Stimulated activated CD4-positive, alpha-beta T cell treated with anti-CD3 and anti-CD28 coated beads, Interleukin-2, amount 100 ng/mL, for 48 hours (primary cell): ENCODE measurements at regions not wholly inside any gene's neighbourhood (a gene's known extent, or its start where the extent isn't known, plus 50 kb on each side); places are given as distances from the start of the nearest gene placed in this dataset.

Experiments used
- DNase-seq, 2 donors: peaks; one replicate each; pipeline ENCODE4 v3.0.0-alpha.2; 2020

DNA sequence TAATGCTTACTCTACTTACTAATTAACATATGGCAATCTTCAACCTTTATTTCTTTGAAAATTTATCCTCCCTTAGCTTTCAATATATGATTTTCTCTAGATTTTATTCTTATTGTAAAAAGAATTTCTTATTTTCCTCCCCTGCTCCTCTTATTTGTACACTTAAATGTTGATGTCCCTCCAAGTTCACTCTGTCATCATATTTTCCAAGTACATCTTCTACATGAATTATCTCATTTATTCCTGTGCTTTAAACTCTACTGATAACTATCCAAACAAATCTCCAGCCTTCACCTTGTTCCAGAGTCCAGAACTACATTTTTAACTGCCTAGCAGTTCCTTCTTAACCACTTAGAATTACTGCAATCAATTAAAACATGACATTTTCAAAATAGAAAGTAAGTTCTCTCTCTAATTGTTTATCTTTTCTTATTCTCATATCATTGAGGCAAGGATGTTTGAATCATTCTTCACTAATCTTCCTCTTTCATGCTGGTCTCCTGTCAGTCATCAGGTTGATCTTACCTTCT is 261.6 kb upstream of the FAR2 start:
- no peak for DNase-seq

DNA sequence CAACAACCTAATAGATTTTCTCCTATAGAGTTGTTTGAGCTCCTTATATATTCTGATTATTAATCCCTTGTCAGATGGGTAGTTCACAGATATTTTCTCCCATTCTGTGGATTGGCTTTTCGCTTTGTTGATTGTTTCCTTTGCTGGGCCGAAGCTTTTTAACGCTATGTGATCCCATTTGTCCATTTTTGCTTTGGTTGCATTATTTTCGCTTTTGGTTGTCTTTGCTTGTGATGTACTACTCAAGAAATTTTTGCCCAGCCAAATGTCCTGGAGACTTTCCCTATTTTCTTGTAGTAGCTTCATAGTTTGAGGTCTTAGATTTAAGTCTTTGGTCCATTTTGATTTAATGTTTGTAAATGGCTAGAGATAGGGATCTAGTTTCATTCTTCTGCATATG is 258.4 kb upstream of the FAR2 start:
- no peak for DNase-seq

DNA sequence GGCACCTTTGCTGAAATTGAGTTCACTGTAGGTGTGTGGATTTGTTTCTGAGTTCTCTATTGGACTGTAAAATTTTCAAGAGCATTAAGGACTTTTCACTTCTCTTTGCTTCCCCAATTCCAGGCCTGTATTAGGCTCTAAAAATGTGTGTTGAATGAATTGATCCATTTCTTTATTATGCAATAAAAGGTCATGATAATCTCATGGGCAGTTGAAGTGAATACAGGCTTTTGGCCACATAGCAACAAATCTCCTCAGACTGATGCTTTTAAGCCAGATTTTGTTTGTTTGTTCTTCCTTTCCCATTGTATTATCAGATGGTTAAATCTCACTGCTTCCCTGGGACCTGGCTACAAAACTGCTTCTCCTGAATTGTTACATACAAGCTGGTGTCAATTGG is 258.0 kb upstream of the FAR2 start:
- no peak for DNase-seq

GRCh38 chr12:28893365-28893764 is 255.7 kb upstream of the FAR2 start:
- DNase-seq, result no peak

DNA sequence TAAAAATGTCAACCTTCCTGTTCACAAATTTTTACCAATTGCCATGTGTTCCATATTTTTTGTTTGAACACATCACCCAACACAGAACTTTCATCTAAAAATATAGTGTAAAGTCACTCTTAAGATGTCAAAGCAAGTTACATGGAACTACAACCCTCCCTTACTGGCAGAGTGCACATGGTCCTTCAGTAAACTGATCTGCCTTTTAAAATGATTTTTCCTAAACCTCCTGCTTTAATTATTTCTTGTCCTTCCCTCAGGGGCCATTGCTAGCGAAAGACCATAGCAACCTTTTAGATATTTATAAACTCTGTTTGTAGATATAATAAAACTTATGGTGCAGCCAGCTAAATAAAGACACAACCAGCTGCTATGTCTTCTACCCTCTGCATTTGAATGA is 255.2 kb upstream of the FAR2 start:
- DNase-seq, result no peak

DNA sequence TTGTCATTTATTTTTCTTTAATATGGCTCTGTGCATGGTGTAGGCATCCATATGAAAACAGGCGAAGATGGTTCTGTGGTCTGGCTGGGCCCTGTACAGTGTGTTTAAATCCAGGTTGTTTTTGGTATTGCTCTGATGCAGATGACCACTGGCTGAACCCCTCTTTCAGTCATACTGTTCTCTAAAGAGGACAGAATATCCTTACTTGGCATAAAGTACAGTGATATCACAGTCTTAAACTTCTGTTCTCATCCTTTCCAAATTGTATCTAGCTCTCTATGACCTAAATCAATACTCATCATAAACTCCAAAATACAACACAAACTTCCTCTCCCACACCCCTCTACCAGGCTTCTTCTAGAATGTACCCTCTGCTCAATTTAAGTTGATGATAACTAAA is 252.7 kb upstream of the FAR2 start:
- no peak for DNase-seq

DNA sequence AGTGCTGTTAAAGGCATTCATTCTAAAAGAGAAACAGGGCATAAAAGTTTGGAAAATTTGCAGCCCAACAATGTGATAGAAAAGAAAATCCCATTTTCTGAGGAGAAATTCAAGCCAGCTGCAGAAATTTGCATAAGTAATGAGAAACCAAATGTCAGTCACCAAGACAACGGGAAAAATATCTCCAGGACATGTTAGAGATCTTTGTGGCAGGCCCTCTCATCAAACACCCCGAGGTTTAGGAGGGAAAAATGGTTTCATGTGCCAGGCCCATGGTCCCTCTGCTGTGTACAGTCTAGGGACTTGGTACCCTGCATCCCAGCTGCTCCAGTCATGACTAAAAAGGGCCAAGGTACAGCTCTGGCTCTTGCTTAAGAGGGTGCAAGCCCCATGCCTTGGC is 251.0 kb upstream of the FAR2 start:
- DNase-seq, result no peak

- no peak for DNase-seq
These were observed 249.1 kb upstream of the FAR2 start for GRCh38 chr12:28899951-28900350.

- DNase-seq, result no peak
These were observed 243.7 kb upstream of the FAR2 start for GRCh38 chr12:28905220-28905955.

DNA sequence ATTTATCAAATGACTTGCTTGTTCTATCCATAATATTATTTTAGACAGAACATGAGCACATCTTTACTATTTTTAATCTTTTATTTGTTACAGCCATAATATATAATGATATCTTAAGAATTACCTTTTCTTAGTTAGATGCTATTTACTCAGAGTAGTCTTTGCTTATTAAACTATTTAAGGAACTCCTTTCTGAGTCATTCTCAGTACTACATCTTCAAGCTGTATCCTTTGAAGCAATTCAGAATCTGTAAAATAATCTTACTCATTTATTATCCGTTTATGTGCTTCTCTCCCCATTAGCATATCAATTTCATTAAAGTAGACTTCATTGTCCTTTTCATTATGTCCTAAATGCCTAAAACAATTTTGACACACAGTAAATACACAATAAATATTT is 240.4 kb upstream of the FAR2 start:
- no peak for DNase-seq

GRCh38 chr12:28909291-28909690 is 239.8 kb upstream of the FAR2 start:
- DNase-seq, result no peak

DNA sequence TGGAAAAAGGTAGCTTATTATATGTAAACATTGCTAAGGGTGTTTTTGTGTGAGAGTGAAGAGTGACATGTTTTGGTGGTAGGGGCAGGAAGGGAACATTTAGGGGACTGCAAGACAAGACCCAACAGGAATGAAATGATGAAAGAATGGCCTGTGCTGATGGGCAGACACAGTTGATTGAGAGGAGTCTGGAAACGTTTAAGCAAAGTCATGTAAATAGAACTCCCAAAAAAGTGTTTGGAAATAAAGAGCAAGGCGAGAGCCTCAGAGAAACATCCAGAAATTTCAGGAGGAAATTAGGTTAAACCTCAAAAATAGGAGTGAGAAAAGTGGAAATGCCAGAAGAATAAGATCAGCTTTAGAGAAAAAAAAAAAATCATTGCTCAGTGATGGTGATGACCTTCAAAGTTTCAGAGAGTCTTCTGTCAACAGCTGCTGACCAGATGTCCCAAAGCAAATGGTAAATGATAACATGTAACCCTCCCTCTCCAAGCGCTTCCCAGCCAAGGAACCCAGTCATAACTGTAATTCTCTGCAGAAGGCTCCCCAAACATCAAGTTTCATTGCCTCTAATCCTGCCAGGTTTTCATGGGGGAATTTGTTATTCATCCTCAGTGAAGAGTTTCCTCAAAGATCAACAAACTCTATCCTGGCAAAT is 223.2 kb upstream of the FAR2 start:
- DNase-seq, result no peak

- no peak for DNase-seq
These were observed 218.4 kb upstream of the FAR2 start for GRCh38 chr12:28930704-28931103.

DNA sequence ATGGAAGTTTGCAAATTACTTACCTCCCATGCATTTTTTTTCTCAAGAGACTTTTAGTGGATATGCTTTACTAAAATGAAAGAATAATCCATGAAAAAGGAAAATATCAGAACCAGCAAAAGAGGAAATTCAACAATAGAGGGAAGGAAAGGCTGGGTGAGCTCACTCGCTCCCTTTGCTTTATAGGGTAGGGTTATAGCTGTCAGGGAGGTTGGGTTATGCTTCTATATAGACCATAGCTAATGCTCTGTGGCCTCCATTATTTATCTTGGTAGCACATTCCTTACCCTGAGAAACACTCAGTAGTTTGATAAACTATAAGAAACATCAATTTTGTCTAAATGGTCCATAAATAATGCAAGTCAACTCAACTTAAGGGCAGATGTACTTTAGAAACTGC is 215.9 kb upstream of the FAR2 start:
- no peak for DNase-seq

- no peak for DNase-seq
These were observed 215.1 kb upstream of the FAR2 start for GRCh38 chr12:28933864-28934527.

DNA sequence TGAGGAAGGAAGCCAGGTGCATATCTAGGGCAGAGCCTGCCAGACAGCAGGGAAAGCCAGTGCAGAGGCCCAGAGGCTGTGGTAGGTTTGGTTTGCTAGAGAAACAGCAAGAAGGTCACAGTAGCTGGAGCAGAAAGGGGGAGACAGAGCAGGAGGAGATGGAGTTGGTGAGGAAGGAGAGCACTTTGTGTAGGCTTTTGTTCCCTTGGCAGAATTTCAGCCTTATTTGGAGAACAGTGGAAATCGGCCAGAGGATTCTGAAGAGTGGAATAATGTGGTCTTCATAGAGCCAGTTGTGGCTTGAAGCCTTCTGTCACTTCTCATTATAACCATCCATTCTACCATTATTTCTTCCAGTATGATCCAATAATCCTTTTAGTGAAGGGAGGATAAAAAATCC is 212.9 kb upstream of the FAR2 start:
- DNase-seq, result no peak

GRCh38 chr12:28936711-28937110 is 212.4 kb upstream of the FAR2 start:
- no peak for DNase-seq

- no peak for DNase-seq
These were observed 211.9 kb upstream of the FAR2 start for GRCh38 chr12:28937196-28937595.

DNA sequence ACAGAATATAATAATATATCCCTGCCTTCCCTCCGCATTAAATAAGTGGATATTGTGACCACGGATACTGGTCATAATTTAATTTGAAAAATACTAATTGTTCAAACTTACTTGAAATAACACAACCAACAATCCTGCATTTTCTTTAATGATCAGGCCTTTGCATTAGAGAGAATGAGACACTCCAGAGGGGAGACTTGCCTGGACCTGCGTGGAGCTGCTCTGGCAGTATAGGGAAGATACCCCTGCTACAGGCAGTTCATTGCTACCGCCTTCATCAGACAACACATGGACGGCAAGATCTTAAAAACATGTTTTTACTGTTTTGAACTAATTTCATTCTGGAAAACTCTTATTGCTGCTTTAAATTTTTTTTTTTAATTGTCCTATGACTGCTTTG is 211.0 kb upstream of the FAR2 start:
- DNase-seq, result no peak

GRCh38 chr12:28938581-28939235 is 210.4 kb upstream of the FAR2 start:
- DNase-seq, result no peak

DNA sequence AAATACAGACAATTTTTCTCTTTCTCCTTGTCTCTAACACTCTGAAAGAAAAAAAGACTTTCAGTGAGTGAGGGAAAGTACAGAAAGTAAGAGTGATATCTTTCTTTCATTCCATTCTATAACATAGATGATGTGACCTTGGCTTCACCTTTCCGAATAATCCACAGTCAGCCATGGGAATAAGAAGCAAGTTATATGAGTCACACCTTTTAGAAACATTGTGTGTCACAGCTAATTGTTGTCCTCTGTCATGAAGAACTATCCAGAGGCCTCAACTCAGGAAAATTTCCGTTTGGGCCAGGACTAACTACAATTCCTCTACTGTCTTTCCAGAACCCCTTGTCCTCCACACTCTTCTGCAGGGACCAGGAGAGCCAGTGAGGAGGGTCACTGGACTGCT is 209.7 kb upstream of the FAR2 start:
- no peak for DNase-seq

GRCh38 chr12:28941248-28941647 is 207.8 kb upstream of the FAR2 start:
- no peak for DNase-seq

DNA sequence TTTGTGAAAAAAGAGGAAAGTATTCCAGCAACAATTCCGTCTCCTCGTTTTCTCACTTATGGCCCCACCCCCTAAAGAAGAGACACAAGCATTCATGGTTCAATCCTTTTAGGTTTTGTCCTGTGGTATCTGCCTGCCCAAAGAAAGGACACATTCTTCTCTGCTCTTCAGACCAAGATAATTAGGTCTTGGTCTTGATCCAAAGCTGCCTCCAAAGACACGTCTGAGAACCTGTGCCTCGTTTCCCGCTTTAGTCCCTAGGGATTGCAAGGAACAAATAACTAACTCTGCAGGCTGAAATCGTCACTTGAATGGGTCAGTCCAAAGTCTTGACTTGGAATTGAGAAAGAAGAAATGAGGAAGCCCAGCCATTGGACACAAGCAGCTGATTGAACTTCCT is 202.7 kb upstream of the FAR2 start:
- DNase-seq, result no peak

DNA sequence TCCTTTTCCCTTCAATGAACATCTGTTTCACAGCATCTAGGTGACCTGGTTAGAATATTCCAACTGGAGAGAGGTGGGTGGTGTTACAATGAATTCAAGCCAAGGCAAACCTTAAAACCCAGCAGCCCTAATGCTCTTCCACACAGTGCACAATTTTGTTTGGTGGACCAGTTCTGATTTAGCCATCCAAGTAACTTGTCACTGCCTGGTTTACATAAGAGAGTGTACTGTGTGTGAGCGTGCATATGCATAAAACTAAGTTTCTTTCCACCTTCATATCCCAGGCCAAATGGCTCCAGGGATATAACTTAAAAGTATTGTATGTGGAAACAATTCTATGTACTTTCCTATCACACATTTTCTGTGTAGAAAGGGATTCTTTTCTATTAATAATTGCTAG is 200.4 kb upstream of the FAR2 start:
- DNase-seq, result no peak
